Activated naive CD4-positive, alpha-beta T cell treated with anti-CD3 and anti-CD28 coated beads, Interleukin-2, amount 50 U/mL, for 72 hours (primary cell): ENCODE measurements at regions not wholly inside any gene's neighbourhood (a gene's known extent, or its start where the extent isn't known, plus 50 kb on each side); places are given as distances from the start of the nearest gene placed in this dataset.

Source experiments
- ATAC-seq, 2 donors: fragments of 150-1000 bp; cut with Tn5 transposase; 2 replicates each; pipeline ENCODE4 v1.10.0; 2021; ENCODE audit warnings: mild to moderate bottlenecking in 2 of 2, moderate library complexity in 2 of 2
- DNase-seq, 2 donors: peaks; one replicate each; pipeline ENCODE4 v3.0.0; 2021 to 2022; ENCODE audit warnings: low spot score in 2 of 2
- H3K27ac Mint-ChIP-seq, 2 donors: one replicate each; pipeline ENCODE4 v1.8.0; 2022; ENCODE audit warnings: mild to moderate bottlenecking in 2 of 2, mixed read lengths in 2 of 2
- H3K36me3 Mint-ChIP-seq, 2 donors: one replicate each; pipeline ENCODE4 v1.8.0; 2022; ENCODE audit warnings: mixed read lengths in 2 of 2
- H3K9me3 Mint-ChIP-seq, 2 donors: one replicate each; pipeline ENCODE4 v1.8.0; 2022; ENCODE audit warnings: mixed read lengths in 2 of 2

GRCh38 chr1:83813576-83813975 lies 185.4 kb downstream of the TTLL7 start:
- H3K36me3 Mint-ChIP-seq = no peaks in the 10 kb centered on the region

GRCh38 chr1:83810144-83810543 lies 188.8 kb downstream of the TTLL7 start:
- no peak overlapping the region for H3K27ac Mint-ChIP-seq
- no peak for DNase-seq
- H3K36me3 Mint-ChIP-seq = no peaks in the 10 kb centered on the region
- ATAC-seq = no peak
- no peaks in the 10 kb centered on the region for H3K9me3 Mint-ChIP-seq

More at GRCh38 chr1:83813576-83813975, 185.4 kb downstream of the TTLL7 start:
- DNase-seq (no peak), ATAC-seq (no peak)
- H3K27ac Mint-ChIP-seq = no peak overlapping the region
- H3K9me3 Mint-ChIP-seq = peaks cover 0 to under 1% of the 10 kb centered on the region in 2 donors

- Mint-ChIP-seq H3K9me3 (no peaks in the 10 kb centered on the region), H3K36me3 (no peaks in the 10 kb centered on the region), H3K27ac (no peak overlapping the region)
- no peak for ATAC-seq
- no peak for DNase-seq
Measured at GRCh38 chr1:83808536-83808935, 190.4 kb downstream of the TTLL7 start.

GRCh38 chr1:83807821-83808220 lies 191.1 kb downstream of the TTLL7 start:
- DNase-seq (no peak), ATAC-seq (no peak)
- Mint-ChIP-seq H3K27ac (no peak overlapping the region), H3K36me3 (no peaks in the 10 kb centered on the region), H3K9me3 (no peaks in the 10 kb centered on the region)

- H3K9me3 Mint-ChIP-seq = no peaks in the 10 kb centered on the region
- no peak for ATAC-seq
- H3K36me3 Mint-ChIP-seq = no peaks in the 10 kb centered on the region
- H3K27ac Mint-ChIP-seq = no peak overlapping the region
- no peak for DNase-seq
Measured at GRCh38 chr1:83807231-83807630, 191.7 kb downstream of the TTLL7 start.

GRCh38 chr1:83805921-83806320 lies 193.0 kb downstream of the TTLL7 start:
- H3K27ac Mint-ChIP-seq = no peak overlapping the region
- H3K36me3 Mint-ChIP-seq = no peaks in the 10 kb centered on the region
- ATAC-seq = no peak
- DNase-seq = no peak
- H3K9me3 Mint-ChIP-seq = no peaks in the 10 kb centered on the region

GRCh38 chr1:83802460-83803152 lies 196.3 kb downstream of the TTLL7 start:
- DNase-seq = no peak
- H3K36me3 Mint-ChIP-seq = peaks cover 0 to 5% of the 10 kb centered on the region in 2 donors
- no peaks in the 10 kb centered on the region for H3K9me3 Mint-ChIP-seq
- no peak for ATAC-seq
- H3K27ac Mint-ChIP-seq = no peak overlapping the region

GRCh38 chr1:83802023-83802422 lies 196.9 kb downstream of the TTLL7 start:
- H3K9me3 Mint-ChIP-seq = no peaks in the 10 kb centered on the region
- ATAC-seq (no peak), DNase-seq (no peak)
- no peak overlapping the region for H3K27ac Mint-ChIP-seq
- H3K36me3 Mint-ChIP-seq = peaks cover 0 to 5% of the 10 kb centered on the region in 2 donors

GRCh38 chr1:83800066-83800465 lies 198.9 kb downstream of the TTLL7 start:
- Mint-ChIP-seq H3K27ac (no peak overlapping the region), H3K9me3 (no peaks in the 10 kb centered on the region), H3K36me3 (peaks cover 0 to 5% of the 10 kb centered on the region in 2 donors)
- no peak for DNase-seq
- ATAC-seq = no peak

- ATAC-seq (no peak), DNase-seq (no peak)
- Mint-ChIP-seq H3K36me3 (peaks cover 0 to 5% of the 10 kb centered on the region in 2 donors), H3K27ac (no peak overlapping the region), H3K9me3 (no peaks in the 10 kb centered on the region)
Measured at GRCh38 chr1:83799594-83799993, 199.3 kb downstream of the TTLL7 start.

GRCh38 chr1:83798965-83799364 lies 200.0 kb downstream of the TTLL7 start:
- Mint-ChIP-seq H3K36me3 (peaks cover 0 to 5% of the 10 kb centered on the region in 2 donors), H3K9me3 (no peaks in the 10 kb centered on the region), H3K27ac (no peak overlapping the region)
- no peak for DNase-seq
- no peak for ATAC-seq

GRCh38 chr1:83796409-83796808 lies 202.5 kb downstream of the TTLL7 start:
- DNase-seq (no peak), ATAC-seq (no peak)
- no peak overlapping the region for H3K27ac Mint-ChIP-seq
- H3K9me3 Mint-ChIP-seq = no peaks in the 10 kb centered on the region
- H3K36me3 Mint-ChIP-seq = peaks cover 0 to 5% of the 10 kb centered on the region in 2 donors

- no peak overlapping the region for H3K27ac Mint-ChIP-seq
Measured at GRCh38 chr1:83794384-83794783, 204.5 kb downstream of the TTLL7 start.

GRCh38 chr1:83791821-83792437 lies 207.0 kb downstream of the TTLL7 start:
- no peak overlapping the region for H3K27ac Mint-ChIP-seq
- no peaks in the 10 kb centered on the region for H3K36me3 Mint-ChIP-seq
- DNase-seq = no peak
- ATAC-seq = peak; percentile 28 to 39
- no peaks in the 10 kb centered on the region for H3K9me3 Mint-ChIP-seq

More at GRCh38 chr1:83794384-83794783, 204.5 kb downstream of the TTLL7 start:
- peaks cover 0 to 5% of the 10 kb centered on the region in 2 donors for H3K36me3 Mint-ChIP-seq
- ATAC-seq = no peak
- H3K9me3 Mint-ChIP-seq = no peaks in the 10 kb centered on the region
- no peak for DNase-seq

- no peak overlapping the region for H3K27ac Mint-ChIP-seq
- ATAC-seq = no peak
Measured at GRCh38 chr1:83790446-83790845, 208.5 kb downstream of the TTLL7 start.

GRCh38 chr1:83787246-83787998 lies 211.5 kb downstream of the TTLL7 start:
- Mint-ChIP-seq H3K27ac (no peak overlapping the region), H3K9me3 (peaks cover 4% of the 10 kb centered on the region in 2 donors), H3K36me3 (peaks cover 0 to 5% of the 10 kb centered on the region in 2 donors)
- no peak for DNase-seq
- ATAC-seq = no peak

More at GRCh38 chr1:83790446-83790845, 208.5 kb downstream of the TTLL7 start:
- DNase-seq = no peak
- Mint-ChIP-seq H3K36me3 (no peaks in the 10 kb centered on the region), H3K9me3 (no peaks in the 10 kb centered on the region)

- H3K36me3 Mint-ChIP-seq = peaks cover 0 to 5% of the 10 kb centered on the region in 2 donors
Measured at GRCh38 chr1:83781667-83782066, 217.3 kb downstream of the TTLL7 start.

More at GRCh38 chr1:83781667-83782066, 217.3 kb downstream of the TTLL7 start:
- ATAC-seq (no peak), DNase-seq (no peak)
- Mint-ChIP-seq H3K27ac (no peak overlapping the region), H3K9me3 (peaks cover 4% of the 10 kb centered on the region in 2 donors)
